HG02571 (cell line): ENCODE measurements at regions not wholly inside any gene's neighbourhood (a gene's known extent, or its start where the extent isn't known, plus 50 kb on each side); places are given as distances from the start of the nearest gene placed in this dataset.
A peak's percentile ranks its signal among the peaks of the same experiment; 100 is the strongest.
"Not testable (repeated sequence)": the region's sequence is repeated elsewhere in the genome, so short reads cannot be mapped to it uniquely, and the experiment has no call there.

ENCODE experiments used
- ATAC-seq: cut with Tn5 transposase; IDR thresholded peaks from one replicate; pipeline ENCODE4 v1.9.1; 2021; ENCODE audit warnings: mild to moderate bottlenecking, moderate library complexity; ENCODE audit not compliant: unreplicated experiment

- no peak for ATAC-seq
Measured at GRCh38 chr5:124554746-124555578, 191.5 kb downstream of the ZNF608 start.

DNA sequence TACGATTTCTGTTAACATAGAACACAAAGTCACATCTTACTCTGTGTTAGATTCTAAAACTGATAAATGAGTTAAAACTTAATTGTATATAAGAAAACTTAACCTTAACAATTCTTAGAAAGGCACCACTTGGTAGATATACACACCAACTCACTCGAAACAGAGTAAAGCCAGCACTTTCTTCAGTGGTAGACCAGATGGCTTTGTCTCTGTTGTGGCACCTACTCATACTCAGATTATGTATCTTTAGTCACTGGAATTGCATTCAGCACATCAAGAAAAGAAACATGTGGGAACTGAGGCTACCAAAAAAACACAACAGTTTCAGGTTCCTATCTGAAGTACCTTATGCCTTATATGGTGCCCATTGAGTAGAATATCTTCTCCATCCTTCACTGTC, 192.5 kb downstream of the ZNF608 start:
- ATAC-seq, result no peak

DNA sequence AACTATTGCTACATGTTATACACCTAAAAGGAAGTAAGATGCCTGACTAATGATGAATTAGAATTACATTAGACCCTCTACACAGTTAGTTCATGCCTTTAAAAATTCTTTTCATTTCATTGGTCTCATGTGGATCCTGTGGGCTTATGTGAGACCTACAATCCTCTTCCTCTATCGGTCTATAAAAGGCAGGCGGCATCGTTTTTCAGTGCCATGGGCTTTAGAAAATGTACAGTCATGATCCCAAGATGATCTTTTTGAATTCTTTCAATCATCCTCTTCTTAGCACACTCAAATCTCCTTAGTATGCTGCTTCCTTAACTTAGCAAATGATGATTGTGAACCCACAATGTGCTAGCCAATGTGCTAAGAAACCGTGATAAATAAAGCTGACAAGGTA, 193.9 kb downstream of the ZNF608 start:
- ATAC-seq, result no peak

DNA sequence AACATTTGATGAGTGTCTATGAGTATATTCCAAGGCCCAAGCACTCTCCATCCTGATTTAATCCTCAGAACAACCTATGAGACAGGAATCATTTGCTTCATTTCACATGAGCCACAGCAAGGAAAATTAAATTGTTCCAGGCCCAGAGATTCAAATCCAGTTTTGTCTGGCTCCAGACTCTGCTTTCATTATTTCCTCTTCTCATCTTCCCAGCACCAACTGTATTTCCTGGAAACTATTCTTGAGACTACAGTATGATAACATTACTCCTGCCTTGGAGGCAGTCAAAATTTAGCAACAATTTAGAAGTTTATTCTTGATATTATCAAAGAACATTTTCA, 194.5 kb downstream of the ZNF608 start:
- no peak for ATAC-seq

- no peak for ATAC-seq
Measured at GRCh38 chr5:124550731-124551130, 195.7 kb downstream of the ZNF608 start.

- ATAC-seq, result no peak
Measured at GRCh38 chr5:124549891-124550436, 196.5 kb downstream of the ZNF608 start.

DNA sequence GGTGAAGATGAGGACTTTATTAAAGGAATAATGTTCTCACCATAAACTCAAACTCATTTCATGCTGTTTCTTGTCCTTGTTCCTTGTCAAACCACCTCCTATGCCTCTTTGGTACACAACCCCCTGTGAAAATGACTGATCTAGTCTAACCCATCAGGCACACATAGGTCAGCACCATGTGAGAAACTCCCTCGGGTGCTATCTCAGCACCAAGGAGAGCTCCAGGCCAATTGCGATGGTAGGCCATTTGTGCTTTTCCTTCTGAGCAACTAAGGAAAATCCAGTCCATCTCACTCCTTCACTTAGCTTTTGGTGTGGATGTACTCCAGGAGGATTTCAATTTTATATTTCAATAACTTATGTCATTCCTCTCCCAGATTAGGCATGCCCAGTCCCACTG, 199.8 kb downstream of the ZNF608 start:
- ATAC-seq, result no peak

GRCh38 chr5:124544366-124545055, 201.9 kb downstream of the ZNF608 start:
- ATAC-seq, result no peak

DNA sequence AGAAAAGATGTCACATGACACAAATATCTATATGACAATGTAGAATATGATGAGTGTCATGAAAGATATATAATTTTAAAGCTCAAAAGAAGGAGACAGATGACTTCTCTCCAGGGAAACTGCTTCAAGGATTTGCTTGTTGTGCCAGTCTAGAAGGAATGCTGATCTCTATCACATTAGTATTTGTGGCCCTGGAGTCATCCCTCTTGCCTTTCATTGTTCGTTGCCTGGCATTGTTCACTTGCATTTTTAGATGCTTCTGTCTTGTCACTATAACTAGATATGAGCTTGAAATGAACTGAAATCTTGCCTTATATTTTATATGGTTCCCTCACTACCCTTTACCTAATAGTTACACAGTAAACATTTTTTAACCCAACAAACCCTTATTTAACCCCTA, 207.5 kb downstream of the ZNF608 start:
- ATAC-seq, result no peak

DNA sequence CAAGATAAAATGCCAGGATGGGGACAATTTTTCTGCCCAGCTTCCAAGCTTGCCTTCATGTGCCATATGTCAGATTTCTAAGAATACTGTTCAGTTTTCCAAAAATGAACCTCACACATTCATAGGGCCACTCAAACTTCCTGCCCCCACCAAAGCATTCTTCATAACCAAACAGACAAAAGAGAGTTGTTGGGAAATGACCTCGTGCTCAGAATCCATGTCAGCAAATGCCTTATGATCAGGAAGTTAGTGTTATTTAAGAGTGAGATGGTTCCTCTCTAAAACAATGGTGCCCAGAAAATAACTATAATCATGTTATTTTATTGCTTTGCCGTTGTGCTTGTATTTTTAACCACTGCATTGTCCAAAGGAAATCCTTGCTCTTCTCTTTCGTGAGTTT, 208.2 kb downstream of the ZNF608 start:
- ATAC-seq, result no peak

GRCh38 chr5:124537522-124537921, 208.9 kb downstream of the ZNF608 start:
- ATAC-seq, result no peak

DNA sequence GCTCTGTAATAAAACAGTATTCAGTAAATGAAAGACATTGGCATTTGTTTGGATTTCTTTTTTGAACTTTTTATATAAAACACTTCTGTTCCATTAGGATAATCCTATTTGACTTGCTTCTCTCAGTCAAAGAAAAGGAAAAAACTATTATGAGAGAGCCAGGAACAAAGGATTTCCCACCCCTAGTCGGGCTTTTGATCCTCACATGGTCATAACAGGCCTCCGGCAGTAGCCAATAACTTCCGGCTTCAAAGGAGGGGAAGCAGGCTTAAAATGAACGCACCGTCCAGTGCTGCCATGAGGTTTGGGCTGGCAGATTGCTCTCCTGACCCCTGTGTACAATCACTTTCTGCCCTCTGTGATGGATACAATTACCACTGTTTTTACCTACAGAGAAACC, 209.3 kb downstream of the ZNF608 start:
- ATAC-seq, result no peak

GRCh38 chr5:124536333-124536732, 210.1 kb downstream of the ZNF608 start:
- no peak for ATAC-seq

DNA sequence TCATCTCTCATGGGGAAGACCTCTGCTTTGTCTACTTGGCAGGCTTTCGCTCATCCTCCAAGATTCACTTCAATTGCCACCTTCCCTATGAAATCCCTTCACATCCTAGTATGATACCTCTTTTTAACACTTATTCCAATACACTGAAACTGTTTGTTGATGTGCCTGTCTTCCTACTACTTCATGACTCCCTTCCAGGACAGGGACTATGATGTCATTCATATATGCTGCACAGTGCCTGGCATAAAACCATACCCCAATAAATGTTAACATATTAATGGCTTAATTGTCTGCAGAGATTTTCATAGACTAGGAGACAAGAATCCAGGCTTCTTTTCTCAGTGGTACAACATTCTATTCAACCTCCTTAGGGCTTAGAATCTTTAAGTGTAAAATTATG, 215.5 kb downstream of the ZNF608 start:
- ATAC-seq, result no peak

- no peak for ATAC-seq
Measured at GRCh38 chr5:124528838-124529237, 217.6 kb downstream of the ZNF608 start.

- ATAC-seq, result peak; percentile 43
Measured at GRCh38 chr5:124527220-124527991, 219.0 kb downstream of the ZNF608 start.

GRCh38 chr5:124526079-124526478, 220.4 kb downstream of the ZNF608 start:
- not testable (repeated sequence) for ATAC-seq

DNA sequence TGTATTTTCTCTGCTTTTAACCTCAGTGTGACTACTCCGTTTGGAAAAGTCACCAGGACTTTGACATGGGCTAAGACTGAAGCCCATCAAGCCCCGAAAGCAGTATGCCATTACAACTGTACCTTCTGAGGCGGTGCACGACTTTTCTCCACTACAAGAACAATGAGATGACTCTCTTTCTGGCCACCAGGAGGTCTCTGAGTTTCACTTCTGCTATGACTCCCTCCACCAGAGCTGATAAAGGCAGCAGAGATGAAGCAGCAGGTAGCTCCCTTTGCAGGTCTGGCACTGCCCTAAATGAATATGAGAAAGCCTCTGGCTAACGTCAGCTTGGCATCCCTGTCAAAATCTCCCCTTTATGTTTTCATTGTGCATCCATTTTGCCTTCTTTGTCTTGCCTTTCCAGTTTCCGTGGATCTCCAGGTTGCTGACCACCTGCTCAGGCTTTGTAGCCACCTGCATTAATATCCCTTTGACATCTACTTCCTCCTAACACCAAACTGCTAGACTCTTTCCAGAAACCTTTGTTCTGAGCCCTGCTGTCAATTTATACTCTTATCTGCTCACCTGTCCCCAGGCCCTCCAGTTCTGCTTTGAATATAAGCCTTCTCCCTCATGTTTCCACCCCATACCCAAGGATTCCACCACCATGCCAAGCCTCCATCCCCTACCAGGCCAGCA, 221.7 kb downstream of the ZNF608 start:
- peak; percentile 89 for ATAC-seq

DNA sequence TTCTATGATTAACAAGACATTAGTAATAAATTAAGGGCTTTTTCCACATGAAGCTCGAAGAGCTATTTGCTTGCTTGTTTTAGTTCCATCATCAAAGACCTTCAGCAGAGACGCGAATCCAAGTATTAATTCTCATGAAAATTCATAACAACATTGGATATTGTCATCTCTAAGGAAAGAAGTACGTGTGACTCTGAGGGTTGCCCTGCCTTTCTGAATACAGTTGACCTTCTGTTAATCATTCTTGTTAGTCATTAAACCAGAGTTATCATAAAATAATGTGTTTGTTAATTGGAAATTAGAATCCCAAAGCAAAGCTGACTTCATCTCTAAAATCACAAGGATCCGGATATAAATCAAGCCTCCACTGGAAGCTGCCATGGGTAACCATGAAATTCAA, 222.5 kb downstream of the ZNF608 start:
- ATAC-seq, result no peak

DNA sequence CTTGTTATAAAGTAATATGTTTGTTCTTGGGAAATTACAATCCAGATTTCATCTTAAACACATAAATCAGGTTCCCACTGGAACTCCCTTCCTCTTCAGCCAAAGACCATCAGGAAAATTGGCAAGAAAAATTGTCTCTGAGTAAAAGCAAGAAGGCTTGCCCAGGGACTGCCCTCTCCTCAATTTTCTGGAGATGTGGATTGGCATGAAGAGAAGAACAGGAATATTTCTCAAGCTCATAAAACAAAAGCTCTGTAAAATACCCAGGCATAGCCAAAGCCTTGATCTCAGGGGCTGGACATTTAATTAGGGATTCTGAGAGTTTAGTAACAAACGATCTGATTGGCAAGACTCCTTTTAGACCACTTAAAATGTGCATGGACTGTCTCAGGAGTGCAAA, 223.4 kb downstream of the ZNF608 start:
- ATAC-seq, result no peak
